Stimulated activated CD4-positive, alpha-beta T cell treated with anti-CD3 and anti-CD28 coated beads, Interleukin-1b, Interleukin-23, amount 100 ng/mL, for 24 hours (primary cell): ENCODE measurements at regions not wholly inside any gene's neighbourhood (a gene's known extent, or its start where the extent isn't known, plus 50 kb on each side); places are given as distances from the start of the nearest gene placed in this dataset.
A peak's percentile ranks its signal among the peaks of the same experiment; 100 is the strongest.
"Not testable (repeated sequence)": the region's sequence is repeated elsewhere in the genome, so short reads cannot be mapped to it uniquely, and the experiment has no call there.

Experiments used
- DNase-seq, 4 experiments: peaks; one replicate each; pipeline ENCODE4 v3.0.0-alpha.2; 2020; ENCODE audit warnings: low read depth in 4 of 4, low spot score in 1 of 4

- DNase-seq, result not testable (repeated sequence)
Measured at GRCh38 chr16:21487956-21488355, 111.4 kb upstream of the METTL9 start.

- not testable (repeated sequence) for DNase-seq
Measured at GRCh38 chr16:21499046-21499445, 100.3 kb upstream of the METTL9 start.

GRCh38 chr16:21501223-21501868 lies 98.0 kb upstream of the METTL9 start:
- DNase-seq, result peak in 1 of 4 experiments; percentile 57

DNA sequence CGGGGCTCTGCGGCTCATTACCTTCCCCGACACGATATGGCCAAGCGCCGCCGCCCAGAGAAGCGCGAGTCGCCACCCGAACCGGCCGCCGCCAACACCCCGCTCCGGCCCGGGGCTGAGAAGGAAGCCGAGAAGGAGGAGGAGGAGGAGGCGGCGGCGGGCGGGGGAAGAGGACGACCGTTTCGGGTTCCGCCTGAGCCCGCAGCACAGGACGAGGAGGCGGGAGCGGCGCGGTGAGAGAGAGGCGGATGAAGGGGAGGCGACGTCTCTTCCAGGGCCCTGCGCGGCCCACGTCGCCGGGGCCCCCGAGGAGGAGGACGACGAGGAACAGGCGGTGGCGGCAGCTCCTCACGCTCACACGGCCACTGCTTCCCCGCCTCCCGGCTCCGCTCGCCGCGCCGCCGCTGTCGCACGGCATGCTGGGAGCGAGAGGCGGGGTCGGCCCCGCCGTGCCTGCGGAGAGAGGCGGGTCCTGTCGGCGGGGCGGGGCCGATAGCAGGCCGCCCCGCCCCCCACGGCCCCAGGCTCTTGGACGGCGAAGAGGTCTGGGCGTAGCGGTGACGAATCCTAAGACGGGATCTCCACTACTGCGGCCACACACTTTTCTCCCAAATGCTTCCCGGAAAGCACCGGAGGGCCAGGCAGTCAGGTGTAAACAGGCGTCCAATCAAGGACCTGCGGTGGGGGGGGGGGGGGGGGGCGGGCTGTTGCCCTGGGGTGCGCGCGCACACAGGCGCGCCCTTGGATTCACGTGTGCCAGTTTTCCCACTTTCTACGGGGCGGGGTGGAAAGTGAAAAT lies 97.3 kb upstream of the METTL9 start:
- peak; percentile 65 to 83 (median 76) for DNase-seq

DNA sequence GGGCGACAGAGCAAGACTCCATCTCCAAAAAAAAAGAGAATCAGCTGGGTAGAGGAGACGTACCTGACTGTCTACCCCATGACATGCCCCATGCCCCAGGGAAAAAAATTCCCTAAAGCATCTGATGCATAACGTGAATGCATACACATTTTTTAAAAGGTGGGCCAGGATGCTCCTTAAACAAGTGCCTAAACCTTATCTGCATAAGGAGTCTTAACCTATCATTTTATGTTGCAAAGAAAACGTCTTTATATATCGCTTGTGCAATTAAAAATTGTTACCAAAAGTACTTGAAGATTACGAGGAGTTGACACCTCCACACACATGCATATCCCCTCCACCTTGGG lies 95.8 kb upstream of the METTL9 start:
- DNase-seq, result not testable (repeated sequence)

GRCh38 chr16:21503941-21504832 lies 95.2 kb upstream of the METTL9 start:
- not testable (repeated sequence) for DNase-seq

- not testable (repeated sequence) for DNase-seq
Measured at GRCh38 chr16:21505751-21506520, 93.4 kb upstream of the METTL9 start.

DNA sequence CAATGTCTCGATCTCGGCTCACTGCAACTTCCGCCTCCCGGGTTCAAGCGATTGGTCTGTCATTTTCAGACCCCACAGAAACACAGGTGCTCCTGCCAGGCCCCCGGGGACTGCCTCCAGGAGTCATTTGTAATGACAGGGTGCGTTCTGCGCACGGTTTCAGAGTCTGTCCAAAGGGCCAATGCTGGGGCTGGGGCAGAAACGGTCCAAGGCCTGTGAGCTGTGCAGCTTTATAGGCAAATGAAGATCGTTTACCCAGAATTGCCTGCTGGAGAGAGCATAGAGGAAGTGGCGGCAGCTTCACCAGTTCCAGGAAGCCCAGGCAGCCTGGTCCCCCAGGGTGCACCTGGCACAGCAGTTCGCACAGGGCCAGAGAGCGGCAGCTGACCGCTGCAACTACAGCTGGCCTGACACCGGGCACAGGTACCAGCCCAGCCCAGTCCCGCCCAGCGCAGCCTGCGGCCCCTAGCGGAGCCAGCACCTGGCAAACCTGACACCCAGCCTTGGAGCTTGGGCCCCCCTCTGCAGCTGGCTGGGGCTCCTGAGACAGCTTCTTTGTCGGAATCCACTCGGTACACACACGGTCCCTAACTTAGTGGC lies 92.4 kb upstream of the METTL9 start:
- DNase-seq, result peak in 1 of 4 experiments; percentile 28

DNA sequence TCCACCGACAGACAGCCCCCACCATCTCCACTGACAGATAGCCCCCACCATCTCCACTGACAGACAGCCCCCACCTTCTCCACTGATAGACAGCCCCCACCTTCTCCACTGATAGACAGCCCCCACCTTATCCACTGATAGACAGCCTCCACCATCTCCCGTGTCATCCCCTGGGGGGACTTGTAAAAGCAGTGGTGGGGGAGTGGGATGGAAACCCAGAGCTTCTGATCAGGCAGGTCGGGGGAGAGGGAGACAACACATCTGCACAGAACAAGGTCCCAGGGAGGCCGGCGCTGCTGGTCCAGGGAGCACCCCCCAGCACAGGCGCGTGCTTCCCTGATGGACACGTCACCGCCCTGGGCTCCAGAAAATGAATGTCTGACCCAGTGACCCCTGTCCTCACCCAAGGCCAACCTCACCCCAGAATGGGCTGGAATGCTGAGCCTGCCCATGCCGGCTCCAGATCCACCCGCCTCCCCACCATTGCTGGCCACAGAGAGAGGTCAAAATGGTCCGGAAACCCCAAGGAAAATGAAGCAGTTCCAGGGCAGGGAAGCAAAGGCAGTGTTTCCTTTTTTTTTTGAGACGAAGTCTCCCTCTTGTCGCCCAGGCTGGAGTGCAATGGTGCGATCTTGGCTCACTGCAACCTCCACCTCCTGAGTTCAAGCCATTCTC lies 91.6 kb upstream of the METTL9 start:
- DNase-seq, result not testable (repeated sequence)

DNA sequence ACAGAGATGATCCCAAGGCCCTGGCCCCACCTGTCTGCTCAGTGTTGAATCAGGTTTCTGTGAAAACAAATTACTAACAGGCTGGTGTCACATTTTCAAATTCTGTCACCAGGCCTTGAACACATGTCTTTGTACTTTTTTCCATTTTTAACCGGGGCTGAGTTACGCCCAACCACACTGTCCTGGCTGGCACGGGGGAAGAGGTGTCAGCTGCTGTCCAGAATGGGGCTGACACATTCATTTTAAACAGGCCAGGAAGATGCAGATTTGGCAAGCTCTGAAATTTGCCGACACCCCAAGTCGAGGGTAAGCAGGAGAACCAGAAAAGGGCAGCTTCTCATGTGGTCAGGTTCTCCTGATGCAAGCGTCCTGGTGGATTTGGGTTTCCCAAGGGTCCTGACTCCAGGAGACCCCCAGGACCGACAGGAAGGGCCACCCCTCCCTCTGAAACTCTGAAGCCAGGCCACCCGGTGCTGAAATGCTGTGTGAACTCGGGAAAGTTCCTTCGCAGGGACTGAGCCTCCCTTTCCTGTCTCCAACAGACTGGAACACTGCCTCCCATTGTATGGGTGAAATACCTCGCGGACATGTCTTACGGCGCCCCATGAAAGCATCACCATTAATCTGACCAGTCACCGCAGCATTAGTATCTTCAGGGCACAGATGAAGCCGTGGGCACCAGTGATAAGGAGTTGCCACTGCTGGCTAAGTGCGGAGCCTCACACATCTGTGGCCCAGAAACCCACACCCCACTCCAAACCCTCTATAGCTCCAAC lies 90.5 kb upstream of the METTL9 start:
- peak in 1 of 4 experiments; percentile 35 for DNase-seq

GRCh38 chr16:21509437-21510086 lies 89.8 kb upstream of the METTL9 start:
- not testable (repeated sequence) for DNase-seq

DNA sequence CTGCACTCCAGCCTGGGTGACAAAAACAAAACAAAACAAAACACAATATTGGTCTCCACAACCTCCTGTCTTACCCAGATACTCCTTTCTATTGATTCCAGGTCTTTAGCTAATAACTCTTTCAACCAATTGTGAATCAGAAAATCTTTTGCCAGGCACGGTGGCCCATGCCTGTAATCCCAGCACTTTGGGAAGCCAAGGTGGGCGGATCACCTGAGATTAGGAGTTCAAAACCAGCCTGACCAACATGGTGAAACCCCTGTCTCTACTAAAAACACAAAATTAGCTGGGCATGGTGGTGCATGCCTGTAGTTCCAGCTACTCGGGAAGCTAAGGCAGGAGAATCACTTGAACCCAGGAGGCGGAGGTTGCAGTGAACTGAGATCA lies 88.5 kb upstream of the METTL9 start:
- DNase-seq, result not testable (repeated sequence)

- DNase-seq, result not testable (repeated sequence)
Measured at GRCh38 chr16:21511315-21512210, 87.8 kb upstream of the METTL9 start.

DNA sequence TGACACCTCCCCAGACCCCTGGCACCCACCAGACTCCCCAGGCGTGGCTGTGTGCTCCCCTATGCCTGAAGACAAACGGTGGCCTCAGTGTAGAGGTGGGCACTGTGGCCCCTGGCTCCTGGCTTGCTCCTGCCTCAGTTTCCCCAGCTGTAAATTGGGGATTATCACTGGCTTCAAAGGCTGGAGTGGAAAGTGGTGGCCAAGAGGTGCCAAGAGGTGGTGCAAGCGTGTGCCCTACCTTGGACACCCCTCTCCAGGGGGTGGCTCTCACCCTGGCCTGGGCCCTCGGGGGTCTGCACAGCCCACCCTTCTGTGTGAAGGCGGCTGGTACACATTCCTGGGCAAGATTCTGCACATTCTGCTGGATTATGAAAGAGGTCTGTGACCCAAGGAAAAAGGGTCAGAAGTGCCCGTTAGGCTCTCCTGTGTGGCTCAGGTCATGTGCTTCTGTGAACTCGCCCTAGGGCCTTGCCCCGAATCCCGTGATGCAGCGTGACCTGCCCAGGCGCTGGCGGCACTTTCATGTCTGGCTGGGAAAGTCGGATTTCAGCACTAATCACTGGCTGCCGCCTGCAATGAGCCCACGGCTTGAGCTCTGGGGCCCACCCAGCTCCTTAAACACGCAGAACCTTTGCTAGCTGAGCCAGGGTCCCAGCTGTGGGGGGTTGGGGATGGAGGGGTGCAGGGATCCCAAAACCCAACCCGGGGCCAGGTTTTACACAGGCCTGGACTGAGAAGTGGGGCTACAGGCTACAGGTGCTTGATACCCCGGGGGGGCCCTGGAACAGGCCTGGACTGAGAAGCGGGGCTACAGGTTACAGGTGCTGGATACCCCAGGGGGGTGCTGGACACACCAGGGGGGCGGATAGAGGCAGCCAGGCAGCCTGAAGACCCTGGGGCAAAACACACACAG lies 86.8 kb upstream of the METTL9 start:
- DNase-seq, result not testable (repeated sequence)

DNA sequence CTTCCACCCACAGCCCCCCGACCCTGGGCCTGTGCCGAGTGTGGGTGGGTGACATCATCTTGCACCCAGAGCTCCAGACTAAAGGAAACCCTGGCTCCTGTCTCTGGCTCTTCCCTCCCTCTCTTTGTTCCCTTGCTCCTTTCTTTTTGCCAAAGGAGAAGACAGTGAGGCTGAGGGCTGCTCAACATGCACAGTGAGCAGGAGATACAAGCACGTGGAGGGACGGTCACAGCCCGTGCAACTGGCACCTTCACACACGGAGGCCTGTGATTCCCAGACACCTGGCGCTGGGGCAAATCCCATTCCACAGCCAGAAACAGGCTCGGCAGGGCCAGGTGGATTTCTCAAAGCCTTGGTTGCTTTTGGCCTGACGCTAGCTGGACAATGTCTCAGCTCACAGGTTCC lies 86.0 kb upstream of the METTL9 start:
- not testable (repeated sequence) for DNase-seq

GRCh38 chr16:21513812-21514473 lies 85.4 kb upstream of the METTL9 start:
- not testable (repeated sequence) for DNase-seq
